ENCODE measurements at regions not wholly inside any gene's neighbourhood (a gene's known extent, or its start where the extent isn't known, plus 50 kb on each side); places are given as distances from the start of the nearest gene placed in this dataset.

GRCh38 chr4:178738026-178738425 is 1295.8 kb upstream of the AGA start:
- no peaks in the 10 kb centered on the region for H3K36me3 ChIP-seq (ENCODE audit: insufficient read depth, low read length)
- no peak overlapping the region for H3K27ac ChIP-seq (ENCODE audit: low read depth, low read length)
- FAIRE-seq (no peak), DNase-seq (ENCODE audit: low read depth) (peak; percentile 0)
- no peaks in the 10 kb centered on the region for H3K27me3 Mint-ChIP-seq (ENCODE audit: low read depth, unreplicated experiment)
- H3K9me3 Mint-ChIP-seq (ENCODE audit: unreplicated experiment) = no peaks in the 10 kb centered on the region
- H3K4me3 Mint-ChIP-seq (ENCODE audit: unreplicated experiment) = no peak overlapping the region
- no peak overlapping the region for H3K4me3 ChIP-seq (ENCODE audit: insufficient read depth, low read depth, low read length)
- H3K4me2 ChIP-seq (ENCODE audit: low read length) = no peak overlapping the region
- no peaks in the 10 kb centered on the region for H3K9me3 ChIP-seq (ENCODE audit: insufficient read depth, low read depth, low read length)
- H3K79me2 ChIP-seq (ENCODE audit: insufficient read depth, low read length) = no peaks in the 10 kb centered on the region
- H3K27me3 ChIP-seq (ENCODE audit: insufficient read depth, low read length) = no peaks in the 10 kb centered on the region
- no peak overlapping the region for H2AFZ ChIP-seq (ENCODE audit: low read depth, low read length)
- H3K4me1 Mint-ChIP-seq (ENCODE audit: low read depth, unreplicated experiment) = no peaks in the 10 kb centered on the region
- no peaks in the 10 kb centered on the region for H4K20me1 ChIP-seq (ENCODE audit: insufficient read depth, low read length)
- TF ChIP-seq CTCF (IDR thresholded peaks at IDR 0.05; ENCODE audit: insufficient read depth, low read depth, low read length) (no peak), EZH2 (IDR thresholded peaks at IDR 0.05; ENCODE audit: insufficient read depth, low read length) (no peak)
- no peak overlapping the region for H3K27ac Mint-ChIP-seq (ENCODE audit: unreplicated experiment)
- H3K36me3 Mint-ChIP-seq (ENCODE audit: low read depth, unreplicated experiment) = no peaks in the 10 kb centered on the region
- no peak overlapping the region for H3K9ac ChIP-seq (ENCODE audit: low read length)
- H3K4me1 ChIP-seq (ENCODE audit: insufficient read depth, low read length) = no peaks in the 10 kb centered on the region

GRCh38 chr4:178745203-178745602 is 1303.0 kb upstream of the AGA start:
- Histone ChIP-seq H3K79me2 (ENCODE audit: insufficient read depth, low read length) (no peaks in the 10 kb centered on the region), H3K4me1 (ENCODE audit: insufficient read depth, low read length) (no peaks in the 10 kb centered on the region), H3K4me3 (ENCODE audit: insufficient read depth, low read depth, low read length) (no peak overlapping the region), H3K9me3 (ENCODE audit: insufficient read depth, low read depth, low read length) (no peaks in the 10 kb centered on the region), H4K20me1 (ENCODE audit: insufficient read depth, low read length) (no peaks in the 10 kb centered on the region), H3K9ac (ENCODE audit: low read length) (no peak overlapping the region), H2AFZ (ENCODE audit: low read depth, low read length) (no peak overlapping the region), H3K36me3 (ENCODE audit: insufficient read depth, low read length) (no peaks in the 10 kb centered on the region), H3K4me2 (ENCODE audit: low read length) (no peak overlapping the region), H3K27ac (ENCODE audit: low read depth, low read length) (no peak overlapping the region), H3K27me3 (ENCODE audit: insufficient read depth, low read length) (no peaks in the 10 kb centered on the region)
- H3K9me3 Mint-ChIP-seq (ENCODE audit: unreplicated experiment) = no peaks in the 10 kb centered on the region
- TF ChIP-seq CTCF (IDR thresholded peaks at IDR 0.05; ENCODE audit: insufficient read depth, low read depth, low read length) = no peak
- TF ChIP-seq EZH2 (IDR thresholded peaks at IDR 0.05; ENCODE audit: insufficient read depth, low read length) = no peak
- DNase-seq (ENCODE audit: low read depth) (peak; percentile 18), FAIRE-seq (no peak)
- H3K36me3 Mint-ChIP-seq (ENCODE audit: low read depth, unreplicated experiment) = no peaks in the 10 kb centered on the region
- H3K4me1 Mint-ChIP-seq (ENCODE audit: low read depth, unreplicated experiment) = no peaks in the 10 kb centered on the region
- H3K27me3 Mint-ChIP-seq (ENCODE audit: low read depth, unreplicated experiment) = no peaks in the 10 kb centered on the region
- H3K27ac Mint-ChIP-seq (ENCODE audit: unreplicated experiment) = no peak overlapping the region
- H3K4me3 Mint-ChIP-seq (ENCODE audit: unreplicated experiment) = no peak overlapping the region

- H3K9me3 Mint-ChIP-seq (ENCODE audit: unreplicated experiment) = no peaks in the 10 kb centered on the region
- TF ChIP-seq EZH2 (IDR thresholded peaks at IDR 0.05; ENCODE audit: insufficient read depth, low read length) (no peak), CTCF (IDR thresholded peaks at IDR 0.05; ENCODE audit: insufficient read depth, low read depth, low read length) (no peak)
- Histone ChIP-seq H3K4me3 (ENCODE audit: insufficient read depth, low read depth, low read length) (no peak overlapping the region), H3K36me3 (ENCODE audit: insufficient read depth, low read length) (no peaks in the 10 kb centered on the region), H3K79me2 (ENCODE audit: insufficient read depth, low read length) (no peaks in the 10 kb centered on the region), H2AFZ (ENCODE audit: low read depth, low read length) (no peak overlapping the region), H3K27me3 (ENCODE audit: insufficient read depth, low read length) (no peaks in the 10 kb centered on the region), H3K27ac (ENCODE audit: low read depth, low read length) (no peak overlapping the region), H3K4me1 (ENCODE audit: insufficient read depth, low read length) (no peaks in the 10 kb centered on the region), H4K20me1 (ENCODE audit: insufficient read depth, low read length) (no peaks in the 10 kb centered on the region), H3K4me2 (ENCODE audit: low read length) (no peak overlapping the region), H3K9ac (ENCODE audit: low read length) (no peak overlapping the region), H3K9me3 (ENCODE audit: insufficient read depth, low read depth, low read length) (no peaks in the 10 kb centered on the region)
- FAIRE-seq (no peak), DNase-seq (ENCODE audit: low read depth) (peak; percentile 0)
- H3K36me3 Mint-ChIP-seq (ENCODE audit: low read depth, unreplicated experiment) = no peaks in the 10 kb centered on the region
- no peaks in the 10 kb centered on the region for H3K27me3 Mint-ChIP-seq (ENCODE audit: low read depth, unreplicated experiment)
- no peak overlapping the region for H3K4me3 Mint-ChIP-seq (ENCODE audit: unreplicated experiment)
- peaks cover 4% of the 10 kb centered on the region for H3K4me1 Mint-ChIP-seq (ENCODE audit: low read depth, unreplicated experiment)
- no peak overlapping the region for H3K27ac Mint-ChIP-seq (ENCODE audit: unreplicated experiment)
Observed at GRCh38 chr4:178752954-178753525, 1310.8 kb upstream of the AGA start.
